Activated effector memory CD4-positive, alpha-beta T cell treated with Interleukin-2 at 50 U/mL for 16 hours (primary cell): ENCODE measurements at regions not wholly inside any gene's neighbourhood (a gene's known extent, or its start where the extent isn't known, plus 50 kb on each side); places are given as distances from the start of the nearest gene placed in this dataset.
"Not testable (repeated sequence)": the region's sequence is repeated elsewhere in the genome, so short reads cannot be mapped to it uniquely, and the experiment has no call there.

Experiments used
- DNase-seq: peaks from one replicate; pipeline ENCODE4 v3.0.0-alpha.2; 2020

GRCh38 chr9:78383130-78383529 is 86.2 kb downstream of the PSAT1 start:
- DNase-seq = no peak

- DNase-seq = no peak
These were observed 89.4 kb downstream of the PSAT1 start for GRCh38 chr9:78386348-78386747.

DNA sequence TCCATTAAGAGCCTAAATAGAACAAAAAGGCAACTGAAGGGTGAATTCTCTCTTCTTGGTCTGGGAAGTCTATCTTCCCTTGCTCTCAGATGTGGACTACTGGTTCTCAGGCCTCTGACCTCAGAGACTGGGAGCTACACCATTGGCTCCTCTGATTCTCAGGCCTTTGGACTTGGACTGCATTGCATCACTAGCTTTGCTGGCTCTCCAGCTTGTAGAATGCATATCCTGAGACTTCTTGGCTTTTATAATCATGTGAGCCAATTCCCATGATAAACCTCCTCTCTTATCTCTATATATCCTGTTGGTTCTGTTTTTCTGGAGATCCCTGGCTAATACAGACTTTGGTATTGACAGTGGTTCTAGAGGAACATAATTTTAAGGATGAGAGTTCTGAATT is 89.8 kb downstream of the PSAT1 start:
- no peak for DNase-seq

- DNase-seq = no peak
These were observed 96.4 kb downstream of the PSAT1 start for GRCh38 chr9:78393340-78393739.

- DNase-seq = no peak
These were observed 97.0 kb downstream of the PSAT1 start for GRCh38 chr9:78393932-78394331.

- DNase-seq = no peak
These were observed 99.2 kb downstream of the PSAT1 start for GRCh38 chr9:78396087-78396486.

- no peak for DNase-seq
These were observed 100.1 kb downstream of the PSAT1 start for GRCh38 chr9:78397045-78397444.

DNA sequence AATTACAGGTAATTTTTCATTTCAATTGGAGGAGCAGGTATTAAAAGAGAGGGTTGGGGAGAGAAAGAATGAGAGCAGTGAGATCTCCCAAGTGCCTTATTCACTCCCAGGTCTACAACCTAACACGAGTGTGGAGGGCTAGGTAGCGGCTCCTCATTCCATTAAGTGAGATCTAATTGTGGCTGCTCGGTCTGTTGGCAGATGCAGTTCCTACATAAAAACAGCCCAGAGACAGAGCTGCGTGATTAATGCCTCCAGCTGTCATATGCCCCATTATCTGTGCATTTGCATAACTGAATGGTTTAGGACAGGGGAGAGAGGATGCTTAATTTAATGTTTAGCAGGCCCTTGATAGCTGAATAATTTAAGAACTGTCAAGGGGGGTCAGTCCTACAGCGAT is 100.5 kb downstream of the PSAT1 start:
- no peak for DNase-seq

DNA sequence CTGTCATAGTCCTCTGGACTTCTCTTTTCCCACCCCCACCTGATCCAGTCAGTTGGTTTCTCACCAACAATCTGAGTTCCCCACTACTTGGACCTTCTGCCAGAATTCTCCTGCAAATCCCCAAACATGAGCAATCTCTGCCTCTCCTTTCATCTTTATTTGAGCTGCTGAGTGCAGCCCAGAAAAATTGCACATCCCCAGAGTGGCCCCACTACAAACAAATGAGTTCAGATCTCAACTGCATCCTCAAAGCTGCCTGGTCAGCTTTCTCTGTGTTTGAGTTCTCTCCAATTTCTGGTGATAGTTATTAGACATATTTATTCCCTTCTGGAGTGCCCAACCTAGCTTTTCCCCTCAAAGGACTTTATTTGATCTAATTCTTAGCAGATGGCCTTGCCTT is 102.2 kb downstream of the PSAT1 start:
- no peak for DNase-seq

- no peak for DNase-seq
These were observed 103.6 kb downstream of the PSAT1 start for GRCh38 chr9:78400496-78400895.

GRCh38 chr9:78405461-78405860 is 108.5 kb downstream of the PSAT1 start:
- DNase-seq = no peak

DNA sequence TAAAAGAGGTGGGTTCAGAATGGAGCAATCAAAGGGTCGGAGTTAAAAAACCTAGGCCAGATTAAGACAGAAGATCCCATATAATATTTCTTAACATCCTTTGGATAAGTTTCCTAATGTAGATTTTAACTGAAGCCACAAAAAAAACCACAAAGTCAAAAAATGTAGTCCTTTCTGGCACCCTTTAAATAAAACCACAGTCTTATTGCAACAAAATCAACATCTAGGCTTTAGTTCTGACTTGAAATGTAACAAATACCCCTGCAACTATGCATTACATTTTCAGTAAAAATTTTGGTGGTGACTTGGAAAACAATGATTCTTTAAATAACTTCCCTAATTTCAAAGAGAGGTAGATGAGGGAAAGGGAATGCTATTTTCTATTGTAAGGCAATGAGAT is 109.2 kb downstream of the PSAT1 start:
- DNase-seq = no peak

GRCh38 chr9:78406933-78407332 is 110.0 kb downstream of the PSAT1 start:
- DNase-seq = no peak

DNA sequence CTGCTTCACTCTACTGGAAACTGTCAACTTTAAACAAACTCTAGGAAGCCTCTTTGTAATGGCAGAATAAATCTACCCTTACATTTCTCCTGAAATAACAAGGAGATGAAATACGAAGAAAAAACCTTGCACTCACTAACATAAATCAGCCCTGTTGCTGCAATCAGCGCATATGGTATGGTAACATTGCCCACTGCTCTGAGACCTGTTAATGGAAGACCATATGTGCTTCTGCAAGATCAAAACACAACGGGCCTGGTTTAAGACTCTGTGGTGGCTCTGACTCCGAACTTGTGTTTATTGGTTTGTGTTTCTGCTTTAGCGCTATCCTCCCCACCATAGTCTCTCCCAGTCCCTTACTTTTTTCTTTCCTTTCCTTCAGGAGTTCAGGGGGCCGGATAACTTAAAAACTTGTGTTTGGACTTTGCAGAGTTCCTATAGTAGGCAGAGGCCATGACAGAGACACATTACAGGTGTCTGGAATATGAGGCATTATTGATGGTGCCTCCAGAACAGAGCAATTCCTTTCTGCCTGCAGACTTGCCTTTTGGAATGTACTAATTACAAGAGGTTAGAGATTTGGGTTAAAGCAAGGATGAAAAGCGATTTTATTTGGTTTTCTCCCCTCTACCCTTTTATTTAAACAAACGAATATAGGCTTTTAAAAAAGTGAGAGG is 110.8 kb downstream of the PSAT1 start:
- DNase-seq = no peak

- no peak for DNase-seq
These were observed 111.5 kb downstream of the PSAT1 start for GRCh38 chr9:78408388-78408787.

DNA sequence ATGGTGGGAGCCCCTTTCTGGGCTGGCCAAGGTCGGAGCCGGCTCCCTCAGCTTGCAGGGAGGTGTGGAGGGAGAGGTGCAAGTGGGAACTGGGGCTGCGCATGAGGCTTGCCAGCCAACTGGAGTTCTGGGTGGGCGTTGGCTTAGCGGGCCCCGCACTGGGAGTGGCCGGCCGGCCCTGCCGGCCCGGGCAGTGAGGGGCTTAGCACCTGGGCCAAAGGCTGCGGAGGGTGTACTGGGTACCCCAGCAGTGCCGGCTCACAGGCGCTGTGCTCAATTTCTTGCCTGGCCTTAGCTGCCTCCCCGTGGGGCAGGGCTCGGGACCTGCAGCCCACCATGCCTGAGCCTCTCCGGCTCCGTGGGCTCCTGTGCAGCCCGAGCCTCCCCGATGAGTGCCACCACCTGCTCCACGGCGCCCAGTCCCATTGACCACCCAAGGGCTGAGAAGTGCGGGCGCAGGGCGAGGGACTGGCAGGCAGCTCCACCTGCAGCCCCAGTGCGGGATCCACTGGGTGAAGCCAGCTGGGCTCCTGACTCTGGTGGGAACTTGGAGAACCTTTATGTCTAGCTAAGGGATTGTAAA is 113.1 kb downstream of the PSAT1 start:
- not testable (repeated sequence) for DNase-seq

DNA sequence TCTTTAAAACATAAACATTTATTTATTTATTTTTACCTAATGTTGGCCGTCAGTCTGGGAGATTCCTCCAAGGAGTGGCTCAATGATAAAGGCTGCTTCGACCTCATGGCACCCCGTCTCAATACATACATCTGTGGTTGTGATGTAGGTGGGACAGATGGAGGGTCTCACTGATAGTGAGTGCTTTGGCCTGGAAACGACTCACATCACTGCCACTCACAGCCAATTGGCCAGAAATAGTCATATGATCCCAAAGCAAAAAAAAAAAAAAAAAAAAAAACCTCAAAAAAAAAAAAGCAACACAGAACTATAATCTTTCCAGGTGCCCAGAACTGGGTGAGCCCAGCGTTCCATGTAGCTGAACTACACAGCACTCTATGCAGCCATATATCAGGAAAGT is 125.4 kb downstream of the PSAT1 start:
- DNase-seq = no peak

DNA sequence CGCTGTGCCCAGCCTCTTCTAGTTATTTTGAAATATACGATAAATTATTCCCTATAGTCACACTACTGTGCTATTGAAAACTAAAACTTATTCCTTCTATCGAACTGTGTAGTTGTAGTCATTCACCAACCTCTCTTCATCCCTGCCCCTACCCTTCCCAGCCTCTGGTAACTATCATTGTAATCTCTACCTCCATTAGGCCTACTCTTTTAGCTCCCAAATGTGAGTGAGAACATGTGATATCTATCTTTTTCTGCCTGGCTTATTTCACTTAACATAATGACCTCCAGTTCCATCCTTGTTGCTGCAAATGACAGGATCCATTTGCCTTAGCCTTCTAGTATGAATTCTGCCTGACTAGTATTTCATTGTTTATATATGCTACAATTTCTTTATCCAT is 127.4 kb downstream of the PSAT1 start:
- no peak for DNase-seq

- DNase-seq = no peak
These were observed 131.7 kb downstream of the PSAT1 start for GRCh38 chr9:78428640-78429039.

GRCh38 chr9:78430387-78430786 is 133.5 kb downstream of the PSAT1 start:
- DNase-seq = no peak

- DNase-seq = not testable (repeated sequence)
These were observed 134.1 kb downstream of the PSAT1 start for GRCh38 chr9:78431039-78431438.

DNA sequence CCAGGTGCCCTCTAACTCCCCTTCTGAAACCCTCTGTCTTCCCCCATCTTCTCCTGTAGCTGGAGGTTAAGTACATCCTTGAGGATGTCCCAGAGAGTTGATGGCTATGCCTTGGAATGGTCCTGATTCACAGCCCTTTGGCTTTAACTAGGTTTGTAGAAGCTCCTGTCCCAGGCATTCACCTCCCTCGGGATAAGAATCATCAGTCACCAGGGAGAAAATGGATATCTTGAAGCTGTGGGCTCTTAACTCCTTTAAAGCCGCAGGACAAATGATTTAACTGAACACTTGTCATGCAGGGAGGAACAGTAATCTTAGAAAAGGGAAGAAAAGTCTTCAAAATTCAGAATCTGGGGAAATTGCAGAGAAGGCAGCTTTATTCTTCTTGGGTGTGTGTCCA is 139.9 kb downstream of the PSAT1 start:
- DNase-seq = no peak

DNA sequence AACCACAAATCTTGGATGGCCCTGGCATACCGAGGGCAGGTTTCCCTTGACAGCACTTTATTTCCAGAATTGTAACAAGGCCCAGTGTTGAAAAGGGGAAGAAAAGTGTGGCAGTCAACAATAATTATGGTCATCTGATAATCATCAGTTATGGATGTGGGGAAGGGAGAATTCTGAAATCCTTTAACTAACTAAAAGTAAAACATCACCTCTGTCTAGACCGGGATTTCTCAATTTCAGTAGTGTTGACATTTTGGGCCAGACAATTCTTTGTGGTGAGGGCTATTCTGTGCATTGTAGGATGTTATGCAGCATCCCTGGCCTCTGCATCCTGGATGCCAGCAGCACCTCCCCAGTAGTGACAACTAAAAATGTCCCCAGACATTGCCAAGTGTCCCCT is 140.4 kb downstream of the PSAT1 start:
- DNase-seq = no peak

- no peak for DNase-seq
These were observed 140.9 kb downstream of the PSAT1 start for GRCh38 chr9:78437806-78438205.

GRCh38 chr9:78438211-78438610 is 141.3 kb downstream of the PSAT1 start:
- no peak for DNase-seq
